GM13977 (cell line): ENCODE measurements at regions not wholly inside any gene's neighbourhood (a gene's known extent, or its start where the extent isn't known, plus 50 kb on each side); places are given as distances from the start of the nearest gene placed in this dataset.
"Not testable (repeated sequence)": the region's sequence is repeated elsewhere in the genome, so short reads cannot be mapped to it uniquely, and the experiment has no call there.

ENCODE experiments used
- DNase-seq: peaks from one replicate; pipeline ENCODE4 v3.0.0; 2012; ENCODE audit warnings: low spot score
- in situ Hi-C: fragments of 300-500 bp; cut with MboI; formaldehyde crosslinking; loops from one replicate; pipeline ENCODE4 v1.12.0; 2022; ENCODE audit warnings: low sequenced_read_pairs, low pct_unique_long_range_greater_than_20kb, mixed read lengths, inconsistent platforms; ENCODE audit not compliant: unreplicated experiment
- TF ChIP-seq, protein P1 (sequence below): IDR thresholded peaks from 2 replicates; pipeline ENCODE4 v1.5.1; 2012; ENCODE audit warnings: mild to moderate bottlenecking, control low read depth; ENCODE audit not compliant: insufficient read depth; ENCODE audit errors: extremely low read depth, missing control alignments

DNA sequence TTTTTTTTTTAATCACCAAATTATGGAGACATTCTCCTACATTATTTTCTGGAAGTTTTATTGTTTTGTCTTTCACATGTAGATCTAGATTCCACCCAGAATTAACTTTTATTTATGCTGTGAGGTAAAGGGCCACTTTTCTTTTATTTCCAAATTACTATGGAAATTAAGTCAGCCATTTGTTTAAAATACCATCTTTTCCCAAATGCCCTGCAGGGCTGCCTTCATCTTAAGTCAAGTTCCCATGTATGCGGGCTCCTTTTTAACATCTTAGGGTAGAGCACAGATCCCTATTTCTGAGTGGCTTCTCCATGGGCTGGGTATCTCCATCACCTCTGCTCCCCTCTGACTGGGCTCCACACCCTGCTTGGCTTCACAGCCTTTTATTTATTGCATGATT, 348.4 kb downstream of the SOX4 start:
- DNase-seq, result no peak
- in situ Hi-C loops, result no loop called here
- TF ChIP-seq, protein P1, sequence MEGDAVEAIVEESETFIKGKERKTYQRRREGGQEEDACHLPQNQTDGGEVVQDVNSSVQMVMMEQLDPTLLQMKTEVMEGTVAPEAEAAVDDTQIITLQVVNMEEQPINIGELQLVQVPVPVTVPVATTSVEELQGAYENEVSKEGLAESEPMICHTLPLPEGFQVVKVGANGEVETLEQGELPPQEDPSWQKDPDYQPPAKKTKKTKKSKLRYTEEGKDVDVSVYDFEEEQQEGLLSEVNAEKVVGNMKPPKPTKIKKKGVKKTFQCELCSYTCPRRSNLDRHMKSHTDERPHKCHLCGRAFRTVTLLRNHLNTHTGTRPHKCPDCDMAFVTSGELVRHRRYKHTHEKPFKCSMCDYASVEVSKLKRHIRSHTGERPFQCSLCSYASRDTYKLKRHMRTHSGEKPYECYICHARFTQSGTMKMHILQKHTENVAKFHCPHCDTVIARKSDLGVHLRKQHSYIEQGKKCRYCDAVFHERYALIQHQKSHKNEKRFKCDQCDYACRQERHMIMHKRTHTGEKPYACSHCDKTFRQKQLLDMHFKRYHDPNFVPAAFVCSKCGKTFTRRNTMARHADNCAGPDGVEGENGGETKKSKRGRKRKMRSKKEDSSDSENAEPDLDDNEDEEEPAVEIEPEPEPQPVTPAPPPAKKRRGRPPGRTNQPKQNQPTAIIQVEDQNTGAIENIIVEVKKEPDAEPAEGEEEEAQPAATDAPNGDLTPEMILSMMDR, result no peak

DNA sequence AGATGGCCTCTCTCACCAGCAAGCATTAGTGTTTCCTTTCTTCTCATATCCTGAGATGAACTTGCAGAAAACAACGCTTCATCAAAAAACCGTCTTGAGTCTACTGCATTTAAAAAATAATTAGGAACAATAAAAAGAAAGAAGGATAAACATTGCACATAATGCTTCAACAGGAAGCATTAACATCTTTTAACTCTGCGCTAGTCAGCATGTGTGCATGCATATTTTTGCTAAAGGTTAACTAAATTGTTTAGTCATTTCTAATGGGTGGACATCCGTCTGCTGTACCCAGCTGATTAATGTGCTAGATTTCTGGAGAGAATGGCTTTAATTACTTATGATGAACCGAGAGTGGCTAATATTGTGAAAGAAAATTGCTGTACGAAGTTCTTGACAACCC, 349.3 kb downstream of the SOX4 start:
- DNase-seq, result no peak
- in situ Hi-C loops, result no loop called here
- TF ChIP-seq, protein P1, result no peak

DNA sequence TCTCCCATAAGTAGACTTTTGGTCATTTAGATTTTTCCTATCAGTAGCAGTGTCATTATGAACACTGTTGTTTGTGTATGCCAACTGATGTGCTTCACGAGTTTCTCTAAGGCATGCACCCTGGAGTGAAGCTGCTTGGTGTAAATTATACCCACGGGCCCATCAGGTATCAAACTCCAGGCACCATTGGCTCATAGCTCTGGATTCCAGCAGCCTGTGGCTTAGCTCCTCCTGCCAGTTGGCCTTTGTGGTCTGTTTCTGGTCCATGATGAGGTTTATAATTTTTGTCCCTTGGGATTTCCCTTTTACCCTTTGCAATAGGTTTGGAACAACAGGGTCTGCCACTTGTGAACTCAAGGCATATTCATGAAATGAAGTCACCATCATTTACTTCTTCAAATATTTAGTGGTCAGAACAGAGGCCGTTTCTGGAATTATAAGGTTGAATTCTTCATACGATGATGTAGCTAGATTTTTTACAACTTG, 350.5 kb downstream of the PRL start:
- TF ChIP-seq, protein P1, result no peak
- in situ Hi-C loops, result no loop called here
- no peak for DNase-seq

DNA sequence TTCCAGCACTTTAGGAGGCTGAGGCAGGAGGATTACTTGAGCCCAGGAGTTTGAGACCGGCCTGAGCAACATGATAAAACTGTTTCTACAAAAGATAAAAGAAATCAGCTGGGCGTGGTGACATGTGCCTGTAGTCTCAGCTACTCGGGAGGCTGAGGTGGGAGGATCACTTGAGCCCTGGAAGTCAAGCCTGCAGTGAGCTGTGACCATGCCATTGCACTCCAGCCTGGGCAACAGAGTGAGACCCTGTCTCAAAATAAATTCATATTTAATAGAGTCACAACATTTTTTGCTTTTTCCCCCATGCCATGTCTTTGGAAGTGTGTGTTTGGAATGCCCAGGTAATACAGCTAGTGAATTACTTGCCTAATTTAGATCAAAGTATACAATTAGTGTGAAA, 349.6 kb downstream of the PRL start:
- DNase-seq, in situ Hi-C loops: not testable (repeated sequence)

DNA sequence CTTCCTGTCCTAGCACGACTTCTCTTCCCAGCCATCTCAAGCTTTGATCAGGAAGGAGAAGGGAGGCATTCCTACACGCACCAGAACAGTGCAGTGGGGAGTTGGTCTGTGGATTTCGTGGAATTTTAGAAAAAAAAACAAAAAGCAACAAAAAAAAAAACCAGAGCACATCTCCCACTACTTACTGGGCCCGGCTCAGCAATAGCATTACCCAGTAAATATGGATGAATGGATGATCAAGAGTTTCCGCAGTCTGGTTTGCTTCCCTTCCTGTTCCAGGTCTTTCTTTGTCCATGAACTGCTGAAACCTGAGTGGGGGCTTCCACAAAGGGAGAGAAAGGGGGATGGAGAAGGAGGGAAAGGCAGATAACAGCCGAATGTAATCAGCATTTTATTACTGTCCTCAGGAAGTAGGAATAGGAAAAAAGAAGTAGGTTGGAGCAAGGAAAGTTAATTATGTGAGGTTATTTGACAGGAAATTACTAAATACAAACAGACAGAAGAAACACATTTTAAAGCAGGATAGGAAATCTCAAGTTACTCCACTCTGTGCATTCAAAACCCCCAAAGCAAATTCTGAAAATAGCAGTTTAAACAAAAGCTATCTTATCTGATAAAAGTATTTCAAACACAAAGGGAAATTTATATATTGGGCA, 349.0 kb downstream of the PRL start:
- DNase-seq, result no peak
- in situ Hi-C loops, result no loop called here
- TF ChIP-seq, protein P1, result no peak

DNA sequence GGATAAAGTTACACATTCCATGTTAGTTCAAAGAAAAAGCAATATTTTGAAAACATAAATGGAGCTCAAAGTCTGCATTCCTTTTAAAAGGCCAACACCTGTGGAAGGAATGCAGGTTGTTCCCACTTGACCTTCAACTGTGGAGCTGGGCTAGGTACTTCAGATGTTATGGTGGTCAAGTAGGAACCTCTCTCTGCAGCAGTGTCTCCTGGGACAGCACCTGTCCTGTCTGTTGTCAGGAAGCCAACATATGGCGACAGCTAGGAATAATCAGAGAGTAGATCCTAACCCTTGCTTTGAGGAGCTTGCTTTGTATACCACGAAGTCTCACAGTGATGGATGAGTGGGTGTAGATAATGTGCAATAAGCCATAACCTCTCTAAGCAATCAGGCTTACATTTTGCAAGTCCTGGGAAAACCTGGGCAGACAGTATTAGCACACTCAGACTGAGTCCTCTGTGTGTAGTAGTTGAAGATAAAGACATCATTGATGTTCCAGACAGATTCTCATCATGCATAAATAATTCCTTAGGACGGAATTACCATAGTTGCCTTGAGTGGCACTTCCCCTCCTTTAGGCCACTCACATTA, 347.5 kb downstream of the PRL start:
- TF ChIP-seq, protein P1, result no peak
- DNase-seq, result no peak
- in situ Hi-C loops, result no loop called here

DNA sequence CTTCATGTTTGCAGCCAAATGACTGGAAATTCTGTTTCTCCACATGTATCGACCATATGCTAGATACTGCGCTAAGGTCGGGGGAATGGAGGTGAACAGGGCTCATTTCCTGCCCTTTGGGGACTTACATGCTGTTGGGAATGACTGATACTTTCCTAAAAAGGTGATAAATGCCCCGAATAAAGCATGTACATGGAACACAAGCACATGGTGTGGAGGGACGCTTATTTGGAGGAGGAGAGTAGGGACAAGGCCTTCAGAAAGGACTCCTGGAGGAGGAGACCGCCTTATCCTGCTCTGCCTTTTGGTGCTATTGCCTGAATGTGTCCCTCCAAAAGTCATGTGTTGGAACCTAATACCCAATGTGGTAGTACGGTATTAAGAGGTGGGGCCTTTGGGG, 344.5 kb downstream of the PRL start:
- in situ Hi-C loops, result no loop called here
- DNase-seq, result no peak
- TF ChIP-seq, protein P1, result no peak
